SH-SY5Y (cell line): ENCODE measurements at regions not wholly inside any gene's neighbourhood (a gene's known extent, or its start where the extent isn't known, plus 50 kb on each side); places are given as distances from the start of the nearest gene placed in this dataset.

Experiments used
- GATA2 ChIP-seq: IDR thresholded peaks from 2 replicates; pipeline ENCODE4 v1.6.1; 2011; ENCODE audit warnings: mild to moderate bottlenecking, low read depth, low read length
- GATA3 ChIP-seq: IDR thresholded peaks from 2 replicates; pipeline ENCODE4 v1.6.1; 2011; ENCODE audit warnings: low read depth, mild to moderate bottlenecking, low read length, moderate library complexity

- TF ChIP-seq GATA2 (no peak), GATA3 (no peak)
These were observed 184.7 kb downstream of the TJP1 start for GRCh38 chr15:29637555-29637954.
